Psoas muscle (tissue), 7 donors: ENCODE measurements at regions not wholly inside any gene's neighbourhood (a gene's known extent, or its start where the extent isn't known, plus 50 kb on each side); places are given as distances from the start of the nearest gene placed in this dataset.
"Not testable (repeated sequence)": the region's sequence is repeated elsewhere in the genome, so short reads cannot be mapped to it uniquely, and the experiment has no call there.

Experiments
- ATAC-seq, 4 donors: fragments of 200-7000 bp; cut with Tn5 transposase; one replicate each; pipeline ENCODE4 v1.9.1; 2020; ENCODE audit warnings: moderate library complexity in 3 of 4, mild to moderate bottlenecking in 2 of 4
- DNase-seq, 2 donors: peaks; one replicate each; pipeline ENCODE4 v3.0.0-alpha.2; 2020
- H3K27ac ChIP-seq: fragments of 200-600 bp; one replicate; pipeline ENCODE4 v1.8.0; 2022
- H3K27me3 ChIP-seq, 3 donors: fragments of 200-600 bp in 1 of 3; one replicate each; pipeline versions ENCODE4 v1.6.1 to v1.8.0; 2013 to 2022; ENCODE audit warnings: low read length in 2 of 3, mild to moderate bottlenecking in 2 of 3, moderate library complexity in 1 of 3; ENCODE audit not compliant: insufficient read depth in 3 of 3
- H3K36me3 ChIP-seq, 2 donors: fragments of 200-600 bp in 1 of 2; one replicate each; pipeline versions ENCODE4 v1.6.1 to v1.8.0; 2013 to 2022; ENCODE audit warnings: low read depth in 1 of 2, mild to moderate bottlenecking in 1 of 2, moderate library complexity in 1 of 2; ENCODE audit not compliant: insufficient read depth in 1 of 2
- H3K4me1 ChIP-seq: fragments of 200-600 bp; one replicate; pipeline ENCODE4 v1.8.0; 2022
- H3K4me3 ChIP-seq: fragments of 200-600 bp; one replicate; pipeline ENCODE4 v1.8.0; 2022; ENCODE audit warnings: mild to moderate bottlenecking
- H3K9me3 ChIP-seq: fragments of 200-600 bp; one replicate; pipeline ENCODE4 v1.8.0; 2022
- CTCF ChIP-seq: fragments of 200-600 bp; IDR thresholded peaks from one replicate; pipeline ENCODE4 v1.8.0; 2022; ENCODE audit warnings: antibody characterized with exemption
- WGBS, 3 donors: extraction: QIAGEN DNeasy Blood & Tissue Kit; methylation state at CpG; one replicate each; pipeline versions ENCODE4 v1.1.6 to v1.1.7; 2013; 5-methylcytosine and 5-hydroxymethylcytosine counted together
- intact Hi-C, 2 donors: fragments of 100-400 bp; cut with DNase I; formaldehyde crosslinking; loops; one replicate each; pipeline versions ENCODE4 v1.11.0 to v1.14.2; 2022
- donor health status: healthy with polysubstance abuse.
- donor health status: DM: no; HTN: no; CAD: no; lungs with moderate emphysema.
- donor health status: Bipolar disorder and iron deficiency.
- donor health status: healthy.
- donor health status: DM: yes; HTN: yes; CAD: no.
- donor health status: DM: no; HTN: no; CAD: no.
- donor health status: DM: yes; HTN: yes; CAD: no.

DNA sequence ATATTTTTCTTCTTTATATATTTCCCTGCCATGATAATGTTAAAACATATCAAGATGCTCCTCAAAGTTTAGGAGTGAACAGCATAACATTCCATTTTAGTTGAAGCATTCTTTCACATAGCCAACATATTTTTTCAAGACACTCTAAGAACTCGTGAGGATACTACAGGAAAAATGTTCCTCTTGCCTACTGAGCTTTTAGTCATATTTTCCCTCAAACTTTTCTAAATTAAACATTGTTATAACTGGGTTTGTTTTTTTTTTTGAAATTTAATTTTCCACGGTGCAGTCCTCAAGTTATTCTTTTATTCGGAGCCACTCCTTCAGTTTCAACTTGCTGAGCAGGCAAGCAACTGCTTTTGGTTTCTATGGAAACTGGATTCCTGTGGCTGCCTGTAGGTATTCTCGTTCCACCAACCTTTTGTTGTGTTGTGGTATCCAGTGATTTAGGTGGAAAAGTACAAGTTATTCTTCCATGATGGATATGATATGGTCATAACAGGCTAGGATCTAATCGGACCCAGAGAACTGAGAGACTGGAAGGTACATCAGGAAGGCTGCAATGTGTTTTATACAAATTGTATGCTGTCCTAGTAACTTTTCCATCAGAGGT, 248.0 kb downstream of the TRIML1 start:
- 26 to 33% (median 29%) methylated on average over 5 of the region's 5 CpGs for WGBS, 3 donors
- no peak overlapping the region for H3K4me3 ChIP-seq
- ATAC-seq (no peak), DNase-seq (no peak)
- no peaks in the 10 kb centered on the region for H3K27me3 ChIP-seq
- H3K27ac ChIP-seq = no peak overlapping the region
- no peak for TF ChIP-seq CTCF
- H3K4me1 ChIP-seq = no peaks in the 10 kb centered on the region
- H3K9me3 ChIP-seq = peaks cover 12% of the 10 kb centered on the region
- no peaks in the 10 kb centered on the region for H3K36me3 ChIP-seq
- intact Hi-C loops = no loop called here

DNA sequence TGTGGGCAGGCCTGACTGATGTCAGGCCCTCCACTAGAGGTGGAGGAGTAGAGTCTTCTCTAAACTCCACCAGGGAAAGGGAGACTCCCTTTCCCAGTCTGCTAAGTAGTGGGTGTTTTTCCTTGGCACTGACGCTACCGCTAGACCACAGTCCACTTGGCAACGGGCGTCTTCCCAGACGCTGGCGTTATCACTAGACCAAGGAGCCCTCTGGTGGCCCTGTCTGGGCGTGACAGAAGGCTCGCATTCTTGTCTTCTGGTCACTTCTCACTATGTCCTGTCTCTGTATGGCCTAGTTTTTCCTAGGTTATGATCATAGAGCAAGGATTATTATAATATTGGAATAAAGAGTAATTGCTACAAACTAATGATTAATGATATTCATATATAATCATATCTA, 252.1 kb downstream of the TRIML1 start:
- H3K4me1 ChIP-seq, DNase-seq, intact Hi-C loops, H3K27me3 ChIP-seq, H3K36me3 ChIP-seq, ATAC-seq, H3K27ac ChIP-seq, H3K4me3 ChIP-seq, H3K9me3 ChIP-seq: not testable (repeated sequence)
- 88 to 93% (median 93%) methylated on average over 8 of the region's 8 CpGs for WGBS, 3 donors

DNA sequence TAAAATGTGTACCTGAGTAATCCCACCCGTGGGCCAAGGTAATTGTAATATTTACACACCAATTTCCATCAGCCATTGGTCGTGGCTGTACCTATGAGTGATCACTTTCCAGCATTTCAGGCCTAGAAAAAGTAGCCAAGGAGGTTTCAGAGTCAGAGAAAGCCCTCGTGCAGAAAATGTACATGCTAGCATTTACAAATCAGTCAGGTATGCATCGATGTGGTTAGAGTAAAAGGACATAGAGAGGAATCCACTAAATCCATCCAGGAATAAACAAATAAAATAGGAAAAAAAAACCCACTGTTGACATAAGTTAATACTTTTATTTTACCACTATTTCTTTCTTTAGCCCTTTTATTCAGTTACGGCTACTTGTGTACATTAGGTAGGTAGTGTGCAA, 256.8 kb downstream of the TRIML1 start:
- Histone ChIP-seq H3K27ac (no peak overlapping the region), H3K36me3 (no peaks in the 10 kb centered on the region), H3K4me3 (no peak overlapping the region), H3K27me3 (no peaks in the 10 kb centered on the region), H3K9me3 (no peaks in the 10 kb centered on the region), H3K4me1 (no peaks in the 10 kb centered on the region)
- intact Hi-C loops = no loop called here
- ATAC-seq (no peak), DNase-seq (no peak)
- TF ChIP-seq CTCF = no peak
- WGBS, 3 donors = 66 to 73% (median 67%) methylated on average over 5 of the region's 5 CpGs

DNA sequence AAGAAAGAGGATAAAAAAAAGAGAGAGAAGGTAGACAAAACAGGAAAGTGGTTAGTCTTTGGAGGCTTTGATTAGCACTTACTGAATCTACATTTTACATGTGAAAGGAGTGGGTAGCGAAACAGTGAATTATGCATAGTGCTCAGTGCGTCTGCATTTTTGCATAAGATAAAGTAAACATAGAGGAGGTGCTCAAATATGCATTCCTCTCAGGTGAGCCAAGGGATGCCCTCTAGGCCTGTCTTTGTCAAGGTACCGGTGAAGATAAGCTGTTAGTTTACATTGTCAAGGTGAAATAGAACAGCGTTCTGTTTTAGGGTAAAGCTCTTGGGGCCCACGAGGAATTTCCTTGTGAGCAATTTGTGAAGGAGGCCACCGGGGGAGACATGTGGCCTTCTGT, 260.6 kb downstream of the TRIML1 start:
- Histone ChIP-seq H3K9me3 (no peaks in the 10 kb centered on the region), H3K27me3 (no peaks in the 10 kb centered on the region), H3K36me3 (no peaks in the 10 kb centered on the region), H3K4me3 (no peak overlapping the region), H3K27ac (no peak overlapping the region), H3K4me1 (no peaks in the 10 kb centered on the region)
- intact Hi-C loops = no loop called here
- TF ChIP-seq CTCF = no peak
- ATAC-seq = no peak
- WGBS, 3 donors = 53 to 66% (median 65%) methylated on average over 6 of the region's 6 CpGs
- DNase-seq = no peak

- intact Hi-C loops = no loop called here
- no peak for TF ChIP-seq CTCF
These were observed 261.2 kb downstream of the TRIML1 start for GRCh38 chr4:188400451-188400850.

More at GRCh38 chr4:188400451-188400850, 261.2 kb downstream of the TRIML1 start:
- no peak overlapping the region for H3K4me3 ChIP-seq
- no peaks in the 10 kb centered on the region for H3K4me1 ChIP-seq
- H3K36me3 ChIP-seq = no peaks in the 10 kb centered on the region
- no peaks in the 10 kb centered on the region for H3K9me3 ChIP-seq
- H3K27me3 ChIP-seq = no peaks in the 10 kb centered on the region
- DNase-seq = no peak
- H3K27ac ChIP-seq = no peak overlapping the region
- WGBS, 3 donors = 25 to 49% (median 38%) methylated on average over 2 of the region's 2 CpGs
- ATAC-seq = no peak
